ENCODE measurements at regions not wholly inside any gene's neighbourhood (a gene's known extent, or its start where the extent isn't known, plus 50 kb on each side); places are given as distances from the start of the nearest gene placed in this dataset.

DNA sequence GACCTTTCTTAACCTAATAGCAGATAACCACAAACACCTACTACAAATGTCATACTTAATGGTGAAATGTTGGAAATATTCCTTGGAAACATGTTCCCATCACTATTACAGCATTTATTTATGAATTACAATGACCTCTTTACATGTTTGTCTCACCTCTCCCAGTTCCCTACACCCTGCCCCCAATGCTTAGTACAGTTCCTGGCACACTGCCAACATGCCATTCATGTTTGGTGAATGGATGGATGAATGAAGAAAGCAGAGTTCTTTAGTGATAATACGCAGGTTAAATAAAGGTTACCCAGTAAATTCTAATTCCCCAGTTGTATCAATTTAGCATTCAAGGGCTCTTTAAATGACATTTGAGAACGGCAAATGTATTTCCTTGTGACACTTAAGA is 259.9 kb upstream of the ATP11B start:
- H3K9ac ChIP-seq (ENCODE audit: extremely low read depth, low read length, poor library complexity, severe bottlenecking): no peak overlapping the region
- TF ChIP-seq, protein P1, sequence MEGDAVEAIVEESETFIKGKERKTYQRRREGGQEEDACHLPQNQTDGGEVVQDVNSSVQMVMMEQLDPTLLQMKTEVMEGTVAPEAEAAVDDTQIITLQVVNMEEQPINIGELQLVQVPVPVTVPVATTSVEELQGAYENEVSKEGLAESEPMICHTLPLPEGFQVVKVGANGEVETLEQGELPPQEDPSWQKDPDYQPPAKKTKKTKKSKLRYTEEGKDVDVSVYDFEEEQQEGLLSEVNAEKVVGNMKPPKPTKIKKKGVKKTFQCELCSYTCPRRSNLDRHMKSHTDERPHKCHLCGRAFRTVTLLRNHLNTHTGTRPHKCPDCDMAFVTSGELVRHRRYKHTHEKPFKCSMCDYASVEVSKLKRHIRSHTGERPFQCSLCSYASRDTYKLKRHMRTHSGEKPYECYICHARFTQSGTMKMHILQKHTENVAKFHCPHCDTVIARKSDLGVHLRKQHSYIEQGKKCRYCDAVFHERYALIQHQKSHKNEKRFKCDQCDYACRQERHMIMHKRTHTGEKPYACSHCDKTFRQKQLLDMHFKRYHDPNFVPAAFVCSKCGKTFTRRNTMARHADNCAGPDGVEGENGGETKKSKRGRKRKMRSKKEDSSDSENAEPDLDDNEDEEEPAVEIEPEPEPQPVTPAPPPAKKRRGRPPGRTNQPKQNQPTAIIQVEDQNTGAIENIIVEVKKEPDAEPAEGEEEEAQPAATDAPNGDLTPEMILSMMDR (conservative IDR thresholded peaks at IDR 0.05): no peak
- H3K36me3 Mint-ChIP-seq (ENCODE audit: low read depth): no peaks in the 10 kb centered on the region
- DNase-seq: no peak
- no peaks in the 10 kb centered on the region for H3K27me3 ChIP-seq (ENCODE audit: control insufficient read depth, insufficient read depth, low read length, poor library complexity, severe bottlenecking)
- peaks cover 6% of the 10 kb centered on the region for H3K4me1 Mint-ChIP-seq
- H3K27me3 Mint-ChIP-seq (ENCODE audit: insufficient read depth): no peaks in the 10 kb centered on the region
- H3K27ac ChIP-seq (ENCODE audit: low read depth, low read length): no peak overlapping the region
- H3K36me3 ChIP-seq (ENCODE audit: control insufficient read depth, insufficient read depth, low read length): no peaks in the 10 kb centered on the region
- H3K27ac Mint-ChIP-seq: no peak overlapping the region
- no peak overlapping the region for H3K4me3 ChIP-seq (ENCODE audit: low read length)
- no peak overlapping the region for H3K4me3 Mint-ChIP-seq
- H3K9me3 Mint-ChIP-seq: no peaks in the 10 kb centered on the region
- WGBS, 2 experiments (ENCODE audit: insufficient coverage in 1 of 2, insufficient read length in 1 of 2): 83 to 93% methylated on average over 2 of the region's 2 CpGs
- no peaks in the 10 kb centered on the region for H3K9me3 ChIP-seq (ENCODE audit: control insufficient read depth, low read length)
- no peaks in the 10 kb centered on the region for H3K4me1 ChIP-seq (ENCODE audit: control insufficient read depth, insufficient read depth, low read length)

DNA sequence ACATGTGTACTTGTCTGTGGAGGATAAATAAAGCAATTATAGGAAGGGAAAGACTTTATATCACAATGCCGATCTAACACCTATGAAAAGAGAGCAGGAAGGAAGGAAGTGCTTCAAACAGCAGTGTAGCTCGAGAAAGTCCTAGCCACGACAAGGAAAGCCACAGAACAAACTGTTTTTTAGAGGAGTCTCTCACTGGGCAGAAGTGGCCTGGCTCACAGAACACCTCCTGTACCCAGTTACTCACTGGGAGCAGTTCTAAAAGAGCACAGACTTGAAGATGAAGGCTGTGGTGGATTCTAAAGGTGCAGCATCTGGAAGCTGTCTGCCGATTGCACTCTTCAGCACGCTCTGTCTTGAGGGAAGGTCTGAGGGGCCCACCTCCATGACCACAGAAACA is 248.8 kb upstream of the ATP11B start:
- Histone ChIP-seq H3K4me1 (ENCODE audit: control insufficient read depth, insufficient read depth, low read length) (no peaks in the 10 kb centered on the region), H3K27me3 (ENCODE audit: control insufficient read depth, insufficient read depth, low read length, poor library complexity, severe bottlenecking) (no peaks in the 10 kb centered on the region), H3K36me3 (ENCODE audit: control insufficient read depth, insufficient read depth, low read length) (no peaks in the 10 kb centered on the region), H3K9me3 (ENCODE audit: control insufficient read depth, low read length) (no peaks in the 10 kb centered on the region), H3K4me3 (ENCODE audit: low read length) (no peak overlapping the region), H3K27ac (ENCODE audit: low read depth, low read length) (no peak overlapping the region), H3K9ac (ENCODE audit: extremely low read depth, low read length, poor library complexity, severe bottlenecking) (no peak overlapping the region)
- no peak overlapping the region for H3K27ac Mint-ChIP-seq
- peaks cover 7% of the 10 kb centered on the region for H3K4me1 Mint-ChIP-seq
- no peaks in the 10 kb centered on the region for H3K27me3 Mint-ChIP-seq (ENCODE audit: insufficient read depth)
- TF ChIP-seq, protein P1 (conservative IDR thresholded peaks at IDR 0.05): no peak
- no peak for DNase-seq
- 95 to 96% methylated on average over 5 of the region's 5 CpGs for WGBS, 2 experiments (ENCODE audit: insufficient coverage in 1 of 2, insufficient read length in 1 of 2)
- no peaks in the 10 kb centered on the region for H3K36me3 Mint-ChIP-seq (ENCODE audit: low read depth)
- no peak overlapping the region for H3K4me3 Mint-ChIP-seq
- H3K9me3 Mint-ChIP-seq: no peaks in the 10 kb centered on the region

DNA sequence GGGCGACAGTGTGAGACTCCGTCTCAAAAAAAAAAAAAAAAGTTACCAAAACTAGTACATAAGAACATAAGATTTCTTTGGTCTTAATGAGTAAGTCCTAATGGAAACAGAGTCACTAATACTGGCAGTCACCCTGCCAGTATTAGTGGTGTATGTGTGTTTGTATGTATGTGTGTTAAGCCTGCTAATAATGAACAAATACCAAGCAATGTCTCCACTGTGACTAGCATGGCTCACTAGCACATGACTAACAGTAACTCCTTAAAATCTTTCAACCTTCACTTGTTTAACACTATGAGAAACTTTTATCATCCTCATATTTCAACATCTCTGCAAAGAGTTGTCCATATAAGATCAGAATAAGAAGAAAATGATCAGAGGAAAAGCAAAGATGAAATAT is 231.0 kb upstream of the ATP11B start:
- peaks cover 2% of the 10 kb centered on the region for H3K36me3 Mint-ChIP-seq (ENCODE audit: low read depth)
- Histone ChIP-seq H3K4me3 (ENCODE audit: low read length) (no peak overlapping the region), H3K9me3 (ENCODE audit: control insufficient read depth, low read length) (peaks cover 15% of the 10 kb centered on the region), H3K36me3 (ENCODE audit: control insufficient read depth, insufficient read depth, low read length) (no peaks in the 10 kb centered on the region), H3K27me3 (ENCODE audit: control insufficient read depth, insufficient read depth, low read length, poor library complexity, severe bottlenecking) (no peaks in the 10 kb centered on the region), H3K4me1 (ENCODE audit: control insufficient read depth, insufficient read depth, low read length) (no peaks in the 10 kb centered on the region), H3K27ac (ENCODE audit: low read depth, low read length) (no peak overlapping the region), H3K9ac (ENCODE audit: extremely low read depth, low read length, poor library complexity, severe bottlenecking) (no peak overlapping the region)
- peaks cover 17% of the 10 kb centered on the region for H3K4me1 Mint-ChIP-seq
- no peaks in the 10 kb centered on the region for H3K27me3 Mint-ChIP-seq (ENCODE audit: insufficient read depth)
- peaks cover 19% of the 10 kb centered on the region for H3K9me3 Mint-ChIP-seq
- no peak for DNase-seq
- no peak overlapping the region for H3K27ac Mint-ChIP-seq
- TF ChIP-seq, protein P1 (conservative IDR thresholded peaks at IDR 0.05): no peak
- whole genome bisulfite sequencing, 2 experiments (ENCODE audit: insufficient coverage in 1 of 2, insufficient read length in 1 of 2): 100% methylated on average over 2 of the region's 2 CpGs; no CpG with 5 or more reads in 1 of the 2 experiments
- H3K4me3 Mint-ChIP-seq: no peak overlapping the region
